NT2/D1 (cell line): ENCODE measurements at regions not wholly inside any gene's neighbourhood (a gene's known extent, or its start where the extent isn't known, plus 50 kb on each side); places are given as distances from the start of the nearest gene placed in this dataset.

Experiments used
- SUZ12 ChIP-seq: IDR thresholded peaks from 2 replicates; pipeline ENCODE4 v1.6.1; 2011; ENCODE audit not compliant: insufficient read length, insufficient read depth; ENCODE audit errors: extremely low read depth
- YY1 ChIP-seq: IDR thresholded peaks from 2 replicates; pipeline ENCODE4 v1.6.1; 2011; ENCODE audit not compliant: insufficient read length, insufficient read depth

DNA sequence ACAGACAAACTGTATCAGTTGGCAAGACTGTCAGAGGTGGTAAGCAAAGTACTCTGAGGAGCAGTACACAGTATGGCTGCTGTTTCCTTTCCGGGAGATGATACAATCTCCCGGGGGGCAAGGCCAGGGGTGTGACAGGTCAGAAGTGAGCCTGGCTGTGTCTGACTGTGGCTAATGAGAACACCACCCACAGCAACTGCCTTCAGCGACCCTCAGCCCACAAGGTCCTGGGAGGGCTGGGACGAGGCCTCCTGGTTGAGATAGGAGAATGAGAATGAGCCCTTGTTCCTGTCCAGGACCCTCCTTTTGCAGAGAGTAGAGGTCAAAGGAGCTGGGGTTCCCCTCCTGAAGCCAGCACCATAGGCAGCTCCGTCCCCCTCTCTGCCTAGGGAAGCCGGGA lies 421.7 kb downstream of the TCERG1L start:
- TF ChIP-seq SUZ12 (no peak), YY1 (no peak)
